Activated CD4-positive, alpha-beta T cell treated with anti-CD3 and anti-CD28 coated beads, Interleukin-2, amount 10 ng/mL, durations not matched to agents 24 days and 14 days (primary cell): ENCODE measurements at regions not wholly inside any gene's neighbourhood (a gene's known extent, or its start where the extent isn't known, plus 50 kb on each side); places are given as distances from the start of the nearest gene placed in this dataset.

ENCODE experiments used
- DNase-seq: peaks from one replicate; pipeline ENCODE4 v3.0.0; 2022
- H3K27ac Mint-ChIP-seq: one replicate; pipeline ENCODE4 v1.8.0; 2022; ENCODE audit warnings: mild to moderate bottlenecking, mixed read lengths
- H3K27me3 Mint-ChIP-seq: one replicate; pipeline ENCODE4 v1.8.0; 2022; ENCODE audit warnings: mixed read lengths
- H3K36me3 Mint-ChIP-seq: one replicate; pipeline ENCODE4 v1.8.0; 2022; ENCODE audit warnings: low read depth, mild to moderate bottlenecking, mixed read lengths
- H3K4me1 Mint-ChIP-seq: one replicate; pipeline ENCODE4 v1.8.0; 2021; ENCODE audit warnings: mixed read lengths
- H3K4me3 Mint-ChIP-seq: one replicate; pipeline ENCODE4 v1.8.0; 2022; ENCODE audit warnings: mild to moderate bottlenecking, moderate library complexity, mixed read lengths
- H3K9me3 Mint-ChIP-seq: one replicate; pipeline ENCODE4 v1.8.0; 2021; ENCODE audit warnings: mixed read lengths
- intact Hi-C: fragments of 100-400 bp; cut with micrococcal nuclease; formaldehyde crosslinking; loops from one replicate; pipeline ENCODE4 v1.15.1; 2023

DNA sequence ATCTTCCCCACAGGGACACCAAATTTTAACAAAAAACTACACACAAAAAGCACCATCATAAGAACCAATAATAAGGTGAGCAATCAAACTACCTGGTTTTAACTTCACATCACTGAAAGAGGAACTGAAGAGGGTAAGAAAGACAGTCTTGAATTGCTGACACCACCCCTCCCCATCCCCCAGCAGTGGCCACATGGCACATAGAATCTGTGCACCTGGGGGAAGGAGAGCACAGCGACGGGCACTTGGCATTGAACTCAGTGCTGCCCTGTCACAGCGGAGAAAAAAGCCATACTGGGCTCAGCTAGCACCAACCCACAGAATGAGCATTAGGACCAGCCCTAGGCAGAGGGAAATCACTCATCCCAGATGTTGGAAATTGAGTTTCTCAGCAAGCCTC, 640.0 kb upstream of the ADGRL2 start:
- no peaks in the 10 kb centered on the region for H3K36me3 Mint-ChIP-seq
- intact Hi-C loops = no loop called here
- no peaks in the 10 kb centered on the region for H3K27me3 Mint-ChIP-seq
- H3K4me3 Mint-ChIP-seq = no peak overlapping the region
- no peak for DNase-seq
- H3K9me3 Mint-ChIP-seq = peaks cover 4% of the 10 kb centered on the region
- no peaks in the 10 kb centered on the region for H3K4me1 Mint-ChIP-seq
- H3K27ac Mint-ChIP-seq = no peak overlapping the region

DNA sequence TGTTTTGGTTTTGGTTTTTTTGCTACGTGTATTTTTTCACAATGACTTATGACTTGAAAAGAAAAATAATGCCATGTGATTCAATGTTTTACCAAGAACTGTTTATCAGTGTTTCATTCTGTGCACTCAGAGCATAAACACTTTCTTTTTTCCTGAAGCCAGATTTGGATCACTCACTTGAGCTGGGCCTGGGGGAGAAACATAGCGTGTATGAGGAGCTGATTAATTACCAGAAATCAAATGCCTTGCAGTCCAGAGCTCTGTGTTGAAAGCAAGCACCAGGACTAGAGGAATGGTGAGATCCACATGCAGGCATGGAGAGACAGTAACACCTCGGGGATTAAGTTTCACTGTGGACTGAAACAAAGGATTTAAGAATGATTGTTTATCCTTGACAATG, 642.1 kb upstream of the ADGRL2 start:
- intact Hi-C loops = no loop called here
- H3K36me3 Mint-ChIP-seq = no peaks in the 10 kb centered on the region
- H3K4me1 Mint-ChIP-seq = no peaks in the 10 kb centered on the region
- H3K4me3 Mint-ChIP-seq = no peak overlapping the region
- no peaks in the 10 kb centered on the region for H3K27me3 Mint-ChIP-seq
- no peak for DNase-seq
- H3K27ac Mint-ChIP-seq = no peak overlapping the region
- peaks cover 4% of the 10 kb centered on the region for H3K9me3 Mint-ChIP-seq

DNA sequence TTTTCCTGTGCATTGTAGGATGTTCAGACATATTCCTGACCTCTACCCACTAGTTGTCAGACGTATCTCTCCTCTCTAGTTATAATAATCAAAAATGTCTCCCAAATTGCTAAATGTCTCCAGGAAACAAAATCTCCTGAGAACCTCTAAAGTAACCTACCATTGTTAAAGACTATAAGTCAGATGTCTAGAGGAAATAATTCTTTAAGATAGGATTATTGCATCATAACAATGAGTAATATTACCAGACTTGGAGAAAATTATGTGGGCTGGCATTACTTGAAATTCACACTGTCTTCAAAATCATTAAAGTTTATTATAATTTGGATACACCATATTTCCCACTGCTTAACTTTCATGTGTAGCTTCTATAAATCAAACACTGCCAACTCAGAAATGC, 643.0 kb upstream of the ADGRL2 start:
- no peaks in the 10 kb centered on the region for H3K36me3 Mint-ChIP-seq
- peaks cover 4% of the 10 kb centered on the region for H3K9me3 Mint-ChIP-seq

DNA sequence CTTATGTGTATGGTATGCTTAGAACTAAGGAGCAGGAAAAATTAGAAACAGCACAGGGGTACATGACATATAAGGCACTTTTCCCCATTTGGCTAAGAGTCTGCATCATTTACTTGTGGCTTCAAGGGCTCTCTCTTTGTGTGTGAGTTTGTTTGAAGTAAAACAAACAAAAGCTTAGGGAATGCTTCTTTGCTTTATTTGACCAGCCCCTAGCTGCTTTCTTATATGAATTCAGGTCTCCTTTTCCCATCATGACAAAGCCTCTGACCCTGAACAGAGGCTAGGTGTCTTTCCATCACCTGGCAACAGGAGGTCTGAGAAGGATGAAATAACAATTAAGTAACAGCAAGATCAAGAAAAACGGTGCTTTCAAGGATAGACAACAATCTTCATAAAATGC, 643.8 kb upstream of the ADGRL2 start:
- H3K36me3 Mint-ChIP-seq = no peaks in the 10 kb centered on the region
- intact Hi-C loops = no loop called here
- no peaks in the 10 kb centered on the region for H3K4me1 Mint-ChIP-seq
- H3K9me3 Mint-ChIP-seq = peaks cover 4% of the 10 kb centered on the region
- H3K4me3 Mint-ChIP-seq = no peak overlapping the region
- DNase-seq = no peak
- no peak overlapping the region for H3K27ac Mint-ChIP-seq
- H3K27me3 Mint-ChIP-seq = no peaks in the 10 kb centered on the region

More for the DNA sequence above, 643.0 kb upstream of the ADGRL2 start:
- Mint-ChIP-seq H3K4me1 (no peaks in the 10 kb centered on the region), H3K27me3 (no peaks in the 10 kb centered on the region), H3K4me3 (no peak overlapping the region), H3K27ac (no peak overlapping the region)
- no peak for DNase-seq
- intact Hi-C loops = no loop called here

DNA sequence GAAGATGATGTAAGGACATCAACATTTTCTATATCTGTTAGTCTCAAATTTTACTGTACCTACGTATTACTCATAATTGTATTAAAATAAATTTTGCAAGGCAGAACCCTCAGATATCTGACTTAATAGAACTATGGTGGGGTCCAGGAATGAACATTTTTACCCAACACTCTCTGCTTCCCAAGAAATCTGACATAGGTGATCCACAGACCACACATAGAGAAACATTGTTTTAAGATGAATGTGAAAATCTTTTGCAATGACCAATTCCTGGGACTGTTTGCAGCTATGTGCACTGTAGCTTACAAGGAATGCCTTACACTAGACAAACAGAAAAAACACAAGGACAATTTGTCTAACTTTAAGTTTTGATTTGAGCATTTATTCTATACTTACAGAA, 645.6 kb upstream of the ADGRL2 start:
- H3K4me3 Mint-ChIP-seq = no peak overlapping the region
- DNase-seq = no peak
- no peaks in the 10 kb centered on the region for H3K27me3 Mint-ChIP-seq
- H3K27ac Mint-ChIP-seq = no peak overlapping the region
- intact Hi-C loops = no loop called here
- no peaks in the 10 kb centered on the region for H3K36me3 Mint-ChIP-seq
- peaks cover 4% of the 10 kb centered on the region for H3K9me3 Mint-ChIP-seq
- no peaks in the 10 kb centered on the region for H3K4me1 Mint-ChIP-seq

DNA sequence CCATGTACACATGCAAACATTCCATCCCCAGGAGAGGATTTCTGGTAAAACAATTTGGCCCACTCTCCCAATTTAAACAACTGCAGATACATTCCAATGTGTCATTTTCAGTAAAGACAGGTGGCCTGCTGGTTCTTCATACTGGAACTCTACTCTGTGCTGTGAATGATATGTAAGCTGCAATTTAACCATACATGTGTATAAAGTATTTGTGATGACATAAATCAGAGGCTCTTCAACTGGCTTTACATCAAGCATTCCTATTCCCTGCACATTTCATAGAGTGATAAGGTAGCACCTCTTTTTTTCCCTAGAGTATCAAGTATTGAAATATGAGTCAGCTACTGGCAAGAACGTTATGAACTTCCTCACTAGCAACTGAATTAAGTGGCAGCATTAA, 649.5 kb upstream of the ADGRL2 start:
- H3K36me3 Mint-ChIP-seq = no peaks in the 10 kb centered on the region
- no peaks in the 10 kb centered on the region for H3K9me3 Mint-ChIP-seq
- H3K4me3 Mint-ChIP-seq = no peak overlapping the region
- no peaks in the 10 kb centered on the region for H3K4me1 Mint-ChIP-seq
- H3K27me3 Mint-ChIP-seq = no peaks in the 10 kb centered on the region
- intact Hi-C loops = no loop called here
- DNase-seq = no peak
- H3K27ac Mint-ChIP-seq = no peak overlapping the region

DNA sequence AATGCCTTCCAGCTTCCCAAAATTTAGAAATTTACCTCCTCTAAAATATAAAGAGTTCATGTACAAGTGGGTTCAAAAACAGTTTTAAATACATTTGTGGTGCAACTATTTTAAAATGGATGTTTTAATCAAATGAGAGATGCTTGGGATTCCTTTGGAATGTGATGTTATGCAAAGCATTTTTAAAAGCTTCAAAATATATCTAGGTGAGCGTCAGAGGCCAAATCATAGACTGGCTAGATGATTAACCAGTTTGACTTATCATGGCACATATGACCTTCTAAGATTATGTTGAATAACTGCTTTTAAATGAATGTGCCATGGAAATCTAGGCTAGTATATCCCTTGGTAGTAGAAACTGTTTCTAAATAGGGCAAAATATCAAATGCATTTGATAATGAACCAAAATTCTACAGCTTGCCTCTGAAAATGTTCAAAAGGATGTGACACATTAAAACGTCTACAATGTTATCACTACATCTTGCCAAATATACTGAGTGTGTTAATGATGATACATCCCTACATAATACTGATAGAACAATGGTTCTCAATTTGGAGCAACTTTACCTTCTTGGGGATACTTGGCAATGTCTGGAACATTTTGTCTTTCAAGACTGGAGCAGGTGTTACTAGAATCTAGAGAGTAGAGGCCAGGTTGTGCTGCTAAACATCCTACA, 650.9 kb upstream of the ADGRL2 start:
- Mint-ChIP-seq H3K4me1 (no peaks in the 10 kb centered on the region), H3K27me3 (no peaks in the 10 kb centered on the region)
- intact Hi-C loops = no loop called here

DNA sequence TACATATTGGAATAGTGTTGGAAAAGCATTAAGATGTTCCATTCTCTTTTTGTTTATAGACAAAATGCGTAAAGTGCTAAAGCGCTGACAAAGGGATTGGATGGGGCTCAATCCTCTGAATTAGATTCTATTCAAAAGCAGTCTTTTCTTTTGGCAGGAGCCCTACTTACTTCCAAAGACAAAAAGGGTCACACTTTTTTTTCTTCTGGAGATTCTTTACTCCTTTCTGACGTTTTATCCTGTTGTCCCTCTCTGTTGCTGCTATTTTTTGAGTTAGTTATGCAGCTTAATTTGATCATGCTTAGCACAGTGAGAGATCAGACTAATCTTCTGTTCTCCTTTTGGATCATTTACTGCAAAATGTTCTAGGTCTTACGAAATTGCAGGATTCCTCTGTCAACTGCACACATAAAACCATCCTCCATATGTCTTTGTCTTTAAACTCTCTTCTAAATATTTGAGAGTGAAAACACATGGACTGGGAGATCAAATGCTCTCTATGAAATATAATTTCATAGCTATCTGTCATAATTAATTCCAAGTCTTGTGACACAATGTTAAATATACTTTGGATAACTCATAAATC, 656.4 kb upstream of the ADGRL2 start:
- Mint-ChIP-seq H3K36me3 (no peaks in the 10 kb centered on the region), H3K27me3 (no peaks in the 10 kb centered on the region), H3K4me3 (no peak overlapping the region)

More for the DNA sequence above, 650.9 kb upstream of the ADGRL2 start:
- no peak for DNase-seq
- no peaks in the 10 kb centered on the region for H3K9me3 Mint-ChIP-seq
- no peak overlapping the region for H3K4me3 Mint-ChIP-seq
- H3K36me3 Mint-ChIP-seq = no peaks in the 10 kb centered on the region
- no peak overlapping the region for H3K27ac Mint-ChIP-seq

DNA sequence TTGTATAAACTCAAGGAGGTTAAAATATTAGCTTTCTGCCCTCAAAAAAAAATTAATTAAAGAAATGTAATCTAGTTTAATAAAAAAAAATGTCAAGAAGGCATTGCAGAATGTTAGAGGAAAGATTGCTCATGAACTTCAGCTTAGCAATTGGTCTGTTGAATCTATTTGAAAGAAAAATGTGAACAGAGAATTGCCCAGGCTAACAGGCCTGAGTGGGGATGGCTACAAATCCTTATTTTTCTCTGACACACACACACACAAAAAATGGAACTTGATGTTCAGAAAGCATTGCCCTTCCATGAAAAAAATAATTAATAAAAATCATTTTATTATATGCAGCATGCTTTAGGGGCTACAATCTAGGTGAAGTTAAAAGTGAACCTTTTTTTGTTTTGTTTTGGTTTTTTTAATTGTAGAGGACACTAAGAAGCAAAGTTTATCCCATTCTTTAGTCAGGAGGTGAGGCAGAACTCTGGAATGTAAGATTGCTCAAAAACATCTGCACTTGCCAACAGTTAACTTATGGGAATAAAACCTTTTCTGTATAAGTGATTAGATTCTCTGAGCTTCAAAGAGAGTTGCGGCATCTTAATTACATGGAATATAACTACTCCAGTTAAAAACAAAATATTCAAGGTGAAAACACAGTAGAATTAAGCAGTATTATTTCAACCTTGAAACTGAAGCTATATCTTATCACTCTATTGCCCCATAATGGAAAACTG, 658.5 kb upstream of the ADGRL2 start:
- no peak for DNase-seq
- intact Hi-C loops = no loop called here
- H3K4me1 Mint-ChIP-seq = no peaks in the 10 kb centered on the region
- H3K36me3 Mint-ChIP-seq = no peaks in the 10 kb centered on the region
- no peak overlapping the region for H3K4me3 Mint-ChIP-seq
- no peaks in the 10 kb centered on the region for H3K27me3 Mint-ChIP-seq
- H3K27ac Mint-ChIP-seq = no peak overlapping the region
- no peaks in the 10 kb centered on the region for H3K9me3 Mint-ChIP-seq

More for the DNA sequence above, 656.4 kb upstream of the ADGRL2 start:
- intact Hi-C loops = no loop called here
- H3K4me1 Mint-ChIP-seq = no peaks in the 10 kb centered on the region
- no peaks in the 10 kb centered on the region for H3K9me3 Mint-ChIP-seq
- H3K27ac Mint-ChIP-seq = no peak overlapping the region
- DNase-seq = no peak

DNA sequence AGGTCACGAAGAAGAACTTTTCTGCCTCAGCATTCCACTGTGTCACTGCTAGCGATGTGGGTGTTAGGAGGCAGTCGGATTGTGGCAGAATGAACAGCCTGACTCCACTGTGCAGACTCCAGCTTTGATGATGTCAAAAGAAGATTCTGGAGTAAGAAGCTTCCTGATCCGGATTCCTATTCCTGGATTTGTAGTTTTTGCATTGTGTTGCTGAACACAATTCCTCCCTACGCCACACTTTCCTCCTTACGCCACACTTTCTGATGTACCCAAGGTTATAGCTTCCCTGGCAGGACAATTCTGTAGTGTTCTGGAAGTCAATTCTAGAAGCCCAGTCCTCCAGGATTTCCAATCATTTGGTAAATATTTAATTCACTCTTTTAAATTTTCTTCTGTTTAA, 665.2 kb upstream of the ADGRL2 start:
- Mint-ChIP-seq H3K4me3 (no peak overlapping the region), H3K27me3 (no peaks in the 10 kb centered on the region), H3K9me3 (peaks cover 3% of the 10 kb centered on the region), H3K27ac (no peak overlapping the region), H3K36me3 (no peaks in the 10 kb centered on the region), H3K4me1 (no peaks in the 10 kb centered on the region)
- intact Hi-C loops = no loop called here
- no peak for DNase-seq

DNA sequence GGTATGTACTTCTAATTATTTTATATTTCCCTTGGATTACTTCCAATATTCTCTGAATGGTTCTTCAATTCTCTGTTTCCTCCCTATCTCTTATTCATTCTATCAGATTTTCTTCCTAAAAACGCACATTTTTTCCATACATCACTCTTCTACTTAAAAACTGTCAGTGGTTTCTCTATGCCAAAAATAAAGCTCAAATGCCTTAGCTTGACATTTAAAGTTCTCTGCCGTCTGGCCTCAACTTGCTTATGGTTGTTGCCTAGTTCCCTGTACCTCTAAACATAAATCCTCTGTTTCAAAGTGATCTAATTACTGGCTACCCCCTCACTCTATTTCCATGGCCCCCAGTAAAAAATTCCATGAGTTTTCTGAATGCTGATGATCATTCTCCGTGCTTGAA, 671.0 kb upstream of the ADGRL2 start:
- H3K27me3 Mint-ChIP-seq = no peaks in the 10 kb centered on the region
- no peaks in the 10 kb centered on the region for H3K4me1 Mint-ChIP-seq
- H3K4me3 Mint-ChIP-seq = no peak overlapping the region
- intact Hi-C loops = no loop called here
- no peak overlapping the region for H3K27ac Mint-ChIP-seq
- H3K36me3 Mint-ChIP-seq = no peaks in the 10 kb centered on the region
- no peaks in the 10 kb centered on the region for H3K9me3 Mint-ChIP-seq
- DNase-seq = no peak

DNA sequence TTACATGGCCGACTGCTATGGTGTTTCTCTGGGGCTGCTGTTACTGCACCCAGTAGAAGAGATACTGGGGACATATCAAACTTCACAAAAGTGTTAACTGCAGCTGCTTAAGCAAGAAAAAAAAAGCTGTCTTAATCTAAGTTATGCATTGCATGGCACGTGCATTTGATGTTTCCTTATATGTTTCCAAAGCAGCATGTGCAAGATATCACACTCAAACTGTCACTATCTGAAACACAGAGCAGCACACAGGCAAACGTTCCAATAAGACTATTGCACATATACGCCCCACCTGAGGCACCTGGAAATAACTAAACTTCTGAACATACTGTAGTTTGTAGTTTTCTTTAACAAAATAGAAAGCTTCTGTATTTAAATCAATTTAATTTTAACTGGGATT, 671.4 kb upstream of the ADGRL2 start:
- Mint-ChIP-seq H3K27ac (no peak overlapping the region), H3K36me3 (no peaks in the 10 kb centered on the region), H3K4me1 (no peaks in the 10 kb centered on the region), H3K4me3 (no peak overlapping the region), H3K27me3 (no peaks in the 10 kb centered on the region), H3K9me3 (no peaks in the 10 kb centered on the region)
- intact Hi-C loops = no loop called here
- DNase-seq = no peak

DNA sequence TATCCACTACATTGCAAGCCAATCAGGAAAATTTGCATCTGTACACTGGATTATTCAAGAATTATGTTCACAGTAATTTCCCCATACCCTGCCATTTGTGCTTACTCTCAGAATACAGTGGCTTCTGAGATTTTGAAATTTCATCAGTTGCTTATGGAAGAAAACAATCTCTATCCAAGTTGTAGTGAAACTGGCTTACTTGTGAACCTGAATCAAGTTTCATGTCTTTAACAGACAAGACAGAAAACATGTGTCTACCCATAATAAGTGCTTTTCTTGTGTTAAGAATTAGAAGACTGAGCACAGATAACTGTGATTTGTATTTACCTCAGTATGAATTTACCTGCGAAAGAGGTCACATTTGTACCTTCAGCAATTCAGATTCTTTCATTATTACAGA, 672.7 kb upstream of the ADGRL2 start:
- H3K4me3 Mint-ChIP-seq = no peak overlapping the region
- H3K4me1 Mint-ChIP-seq = no peaks in the 10 kb centered on the region
- no peaks in the 10 kb centered on the region for H3K9me3 Mint-ChIP-seq
- H3K27ac Mint-ChIP-seq = no peak overlapping the region
- H3K27me3 Mint-ChIP-seq = no peaks in the 10 kb centered on the region
- no peak for DNase-seq
- intact Hi-C loops = no loop called here
- H3K36me3 Mint-ChIP-seq = no peaks in the 10 kb centered on the region

DNA sequence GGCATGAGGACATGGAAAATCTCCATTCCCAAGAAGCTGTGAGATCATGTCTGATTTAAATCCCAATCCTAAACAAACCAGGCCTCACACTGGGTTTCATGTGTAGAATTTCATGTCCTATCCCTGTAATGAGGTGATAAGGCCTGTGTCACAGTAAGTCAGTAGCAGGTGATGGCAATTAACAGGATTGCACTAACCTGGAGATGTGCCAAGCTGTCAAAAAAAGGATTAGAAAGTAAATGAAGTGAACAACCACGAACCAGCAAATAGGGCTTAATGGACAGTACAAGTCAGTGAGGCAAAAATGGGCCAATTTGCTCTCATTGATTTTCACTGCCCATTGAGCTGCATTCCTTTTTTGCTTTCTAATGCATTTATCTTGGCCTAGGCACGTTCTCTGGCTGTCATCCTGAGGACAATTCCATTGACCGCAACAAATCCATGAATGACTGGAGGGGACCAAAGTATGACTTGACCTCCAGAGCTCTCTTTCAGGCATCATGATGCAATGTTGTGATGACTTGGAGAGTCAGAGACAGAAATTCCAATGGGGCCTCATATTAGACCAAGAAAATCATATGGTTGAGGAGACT, 673.6 kb upstream of the ADGRL2 start:
- H3K4me3 Mint-ChIP-seq = no peak overlapping the region
- H3K4me1 Mint-ChIP-seq = no peaks in the 10 kb centered on the region
- H3K27ac Mint-ChIP-seq = no peak overlapping the region
- intact Hi-C loops = no loop called here
- no peaks in the 10 kb centered on the region for H3K9me3 Mint-ChIP-seq
- no peaks in the 10 kb centered on the region for H3K36me3 Mint-ChIP-seq
- DNase-seq = no peak
- no peaks in the 10 kb centered on the region for H3K27me3 Mint-ChIP-seq
